HL-60 (cell line): ENCODE measurements at regions not wholly inside any gene's neighbourhood (a gene's known extent, or its start where the extent isn't known, plus 50 kb on each side); places are given as distances from the start of the nearest gene placed in this dataset.

Source experiments
- POLR2AphosphoS5 ChIP-seq: IDR thresholded peaks from 2 replicates; pipeline ENCODE4 v1.6.1; 2012; ENCODE audit warnings: low read depth
- TF ChIP-seq, protein P1 (sequence below): IDR thresholded peaks from one replicate; pipeline ENCODE4 v1.5.1; 2011; ENCODE audit warnings: low read length, control low read depth, inconsistent platforms; ENCODE audit not compliant: insufficient read depth

DNA sequence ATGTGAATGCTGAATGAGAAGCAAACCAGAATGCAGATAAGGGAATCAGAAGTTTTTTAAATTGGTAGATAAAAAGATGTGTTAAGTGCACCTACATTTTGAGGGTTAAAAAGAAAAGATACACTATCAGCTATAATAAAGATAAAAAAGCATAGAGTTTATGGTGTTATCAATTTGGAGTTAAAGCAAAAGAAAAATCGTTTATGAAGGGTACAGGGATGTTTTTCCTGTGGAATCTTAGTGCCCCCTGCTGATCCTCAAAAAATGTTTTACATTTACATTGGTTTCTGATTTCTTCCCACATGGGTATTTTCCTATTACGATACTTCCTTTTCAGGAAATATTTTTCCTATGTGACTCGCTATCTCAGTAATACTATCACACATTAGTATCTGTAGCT, 293.5 kb downstream of the MRPL39 start:
- TF ChIP-seq, protein P1, sequence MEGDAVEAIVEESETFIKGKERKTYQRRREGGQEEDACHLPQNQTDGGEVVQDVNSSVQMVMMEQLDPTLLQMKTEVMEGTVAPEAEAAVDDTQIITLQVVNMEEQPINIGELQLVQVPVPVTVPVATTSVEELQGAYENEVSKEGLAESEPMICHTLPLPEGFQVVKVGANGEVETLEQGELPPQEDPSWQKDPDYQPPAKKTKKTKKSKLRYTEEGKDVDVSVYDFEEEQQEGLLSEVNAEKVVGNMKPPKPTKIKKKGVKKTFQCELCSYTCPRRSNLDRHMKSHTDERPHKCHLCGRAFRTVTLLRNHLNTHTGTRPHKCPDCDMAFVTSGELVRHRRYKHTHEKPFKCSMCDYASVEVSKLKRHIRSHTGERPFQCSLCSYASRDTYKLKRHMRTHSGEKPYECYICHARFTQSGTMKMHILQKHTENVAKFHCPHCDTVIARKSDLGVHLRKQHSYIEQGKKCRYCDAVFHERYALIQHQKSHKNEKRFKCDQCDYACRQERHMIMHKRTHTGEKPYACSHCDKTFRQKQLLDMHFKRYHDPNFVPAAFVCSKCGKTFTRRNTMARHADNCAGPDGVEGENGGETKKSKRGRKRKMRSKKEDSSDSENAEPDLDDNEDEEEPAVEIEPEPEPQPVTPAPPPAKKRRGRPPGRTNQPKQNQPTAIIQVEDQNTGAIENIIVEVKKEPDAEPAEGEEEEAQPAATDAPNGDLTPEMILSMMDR = no peak
- TF ChIP-seq POLR2AphosphoS5 = no peak
